SU-DHL-6 (cell line): ENCODE measurements at regions not wholly inside any gene's neighbourhood (a gene's known extent, or its start where the extent isn't known, plus 50 kb on each side); places are given as distances from the start of the nearest gene placed in this dataset.

Source experiments
- H2AFZ ChIP-seq: fragments of 200-600 bp; sonication (generic); 2 replicates; pipeline ENCODE4 v1.6.1; 2014; ENCODE audit warnings: low read depth, mild to moderate bottlenecking, moderate library complexity, mixed read lengths, antibody characterized with exemption, low read length; ENCODE audit not compliant: severe bottlenecking
- H3F3A ChIP-seq: fragments of 200-600 bp; shearing (Covaris generic); 2 replicates; pipeline ENCODE4 v1.6.0; 2016; ENCODE audit warnings: antibody characterized with exemption, mild to moderate bottlenecking; ENCODE audit not compliant: insufficient read depth
- H3K27ac ChIP-seq: fragments of 200-600 bp; sonication (generic); 2 replicates; pipeline ENCODE4 v1.5.1; 2016; ENCODE audit warnings: low read depth, mild to moderate bottlenecking, low read length, moderate library complexity, mixed read lengths
- H3K27me3 ChIP-seq: fragments of 200-600 bp; sonication (generic), shearing (Covaris generic); 2 replicates; pipeline ENCODE4 v1.6.0; 2014; ENCODE audit warnings: mild to moderate bottlenecking, low read length
- H3K36me3 ChIP-seq: fragments of 200-600 bp; sonication (generic); 2 replicates; pipeline ENCODE4 v1.6.1; 2014; ENCODE audit warnings: mild to moderate bottlenecking, low read length, mixed read lengths
- H3K4me2 ChIP-seq: fragments of 300-600, 200-600 bp; shearing (Covaris generic), sonication (generic); 2 replicates; pipeline ENCODE4 v1.6.0; 2014; ENCODE audit warnings: low read length, low read depth, mild to moderate bottlenecking; ENCODE audit not compliant: poor library complexity, severe bottlenecking
- H3K4me3 ChIP-seq: fragments of 200-600 bp; sonication (generic); 2 replicates; pipeline ENCODE4 v1.5.1; 2014; ENCODE audit warnings: antibody characterized with exemption, low read length, mild to moderate bottlenecking, mixed read lengths; ENCODE audit not compliant: insufficient read depth, poor library complexity, severe bottlenecking
- H3K79me2 ChIP-seq: fragments of 200-600 bp; sonication (generic); 2 replicates; pipeline ENCODE4 v1.6.1; 2014; ENCODE audit warnings: mild to moderate bottlenecking, low read length, moderate library complexity; ENCODE audit not compliant: insufficient read depth
- H3K9ac ChIP-seq: fragments of 200-600 bp; sonication (generic); 2 replicates; pipeline ENCODE4 v1.7.0; 2014; ENCODE audit warnings: mild to moderate bottlenecking, low read length
- H3K9me2 ChIP-seq: fragments of 200-600 bp; sonication (generic); replicated peaks from 2 replicates; pipeline ENCODE4 v1.6.1; 2014; ENCODE audit warnings: low read length; ENCODE audit not compliant: insufficient read depth
- H3K9me3 ChIP-seq: fragments of 200-600 bp; sonication (generic); 2 replicates; pipeline ENCODE4 v1.6.1; 2014; ENCODE audit warnings: low read length, mixed read lengths; ENCODE audit not compliant: insufficient read depth
- H4K20me1 ChIP-seq: fragments of 200-600 bp; sonication (generic); 2 replicates; pipeline ENCODE4 v1.6.1; 2014; ENCODE audit warnings: low read depth, mild to moderate bottlenecking, antibody characterized with exemption, low read length, moderate library complexity, mixed read lengths
- EZH2phosphoT487 ChIP-seq: fragments of 200-600 bp; sonication (generic), shearing (Covaris generic); conservative IDR thresholded peaks from 2 replicates; pipeline ENCODE4 v1.6.1; 2018; ENCODE audit warnings: mild to moderate bottlenecking, antibody characterized with exemption, low read length, moderate library complexity, mixed read lengths
- TF ChIP-seq, protein P1 (sequence below): fragments of 200-600 bp; sonication (generic); IDR thresholded peaks from one replicate; pipeline ENCODE4 v1.5.1; 2017; ENCODE audit warnings: antibody characterized with exemption, mild to moderate bottlenecking, low read length, moderate library complexity; ENCODE audit not compliant: insufficient read depth, poor library complexity, severe bottlenecking

DNA sequence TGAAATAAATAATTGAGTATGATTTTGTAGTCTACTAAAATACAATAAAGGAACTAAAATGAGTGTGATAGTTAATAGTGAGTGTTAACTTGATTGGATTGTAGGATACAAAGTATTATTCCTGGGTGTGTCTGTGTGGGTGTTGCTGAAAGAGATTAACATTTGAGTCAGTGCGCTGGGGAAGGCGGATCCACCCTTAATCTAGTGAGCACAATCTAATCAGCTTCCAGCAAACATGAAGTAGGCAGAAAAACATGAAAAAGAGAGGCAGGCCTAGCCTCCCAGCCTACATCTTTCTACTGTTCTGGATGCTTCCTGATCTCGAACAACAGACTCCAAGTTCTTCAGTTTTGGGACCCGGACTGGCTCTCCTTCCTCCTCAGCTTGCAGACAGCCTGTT is 1716.6 kb downstream of the MRPL39 start:
- H3K27me3 ChIP-seq: no peaks in the 10 kb centered on the region
- H2AFZ ChIP-seq: no peak overlapping the region
- H3K27ac ChIP-seq: no peak overlapping the region
- no peak for TF ChIP-seq EZH2phosphoT487
- TF ChIP-seq, protein P1, sequence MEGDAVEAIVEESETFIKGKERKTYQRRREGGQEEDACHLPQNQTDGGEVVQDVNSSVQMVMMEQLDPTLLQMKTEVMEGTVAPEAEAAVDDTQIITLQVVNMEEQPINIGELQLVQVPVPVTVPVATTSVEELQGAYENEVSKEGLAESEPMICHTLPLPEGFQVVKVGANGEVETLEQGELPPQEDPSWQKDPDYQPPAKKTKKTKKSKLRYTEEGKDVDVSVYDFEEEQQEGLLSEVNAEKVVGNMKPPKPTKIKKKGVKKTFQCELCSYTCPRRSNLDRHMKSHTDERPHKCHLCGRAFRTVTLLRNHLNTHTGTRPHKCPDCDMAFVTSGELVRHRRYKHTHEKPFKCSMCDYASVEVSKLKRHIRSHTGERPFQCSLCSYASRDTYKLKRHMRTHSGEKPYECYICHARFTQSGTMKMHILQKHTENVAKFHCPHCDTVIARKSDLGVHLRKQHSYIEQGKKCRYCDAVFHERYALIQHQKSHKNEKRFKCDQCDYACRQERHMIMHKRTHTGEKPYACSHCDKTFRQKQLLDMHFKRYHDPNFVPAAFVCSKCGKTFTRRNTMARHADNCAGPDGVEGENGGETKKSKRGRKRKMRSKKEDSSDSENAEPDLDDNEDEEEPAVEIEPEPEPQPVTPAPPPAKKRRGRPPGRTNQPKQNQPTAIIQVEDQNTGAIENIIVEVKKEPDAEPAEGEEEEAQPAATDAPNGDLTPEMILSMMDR: no peak
- H3K9me2 ChIP-seq: no peaks in the 10 kb centered on the region
- no peak overlapping the region for H3K9ac ChIP-seq
- no peak overlapping the region for H3K4me2 ChIP-seq
- H3K36me3 ChIP-seq: no peaks in the 10 kb centered on the region
- H3K79me2 ChIP-seq: no peaks in the 10 kb centered on the region
- H4K20me1 ChIP-seq: no peaks in the 10 kb centered on the region
- no peak overlapping the region for H3K4me3 ChIP-seq
- no peaks in the 10 kb centered on the region for H3F3A ChIP-seq
- no peaks in the 10 kb centered on the region for H3K9me3 ChIP-seq

DNA sequence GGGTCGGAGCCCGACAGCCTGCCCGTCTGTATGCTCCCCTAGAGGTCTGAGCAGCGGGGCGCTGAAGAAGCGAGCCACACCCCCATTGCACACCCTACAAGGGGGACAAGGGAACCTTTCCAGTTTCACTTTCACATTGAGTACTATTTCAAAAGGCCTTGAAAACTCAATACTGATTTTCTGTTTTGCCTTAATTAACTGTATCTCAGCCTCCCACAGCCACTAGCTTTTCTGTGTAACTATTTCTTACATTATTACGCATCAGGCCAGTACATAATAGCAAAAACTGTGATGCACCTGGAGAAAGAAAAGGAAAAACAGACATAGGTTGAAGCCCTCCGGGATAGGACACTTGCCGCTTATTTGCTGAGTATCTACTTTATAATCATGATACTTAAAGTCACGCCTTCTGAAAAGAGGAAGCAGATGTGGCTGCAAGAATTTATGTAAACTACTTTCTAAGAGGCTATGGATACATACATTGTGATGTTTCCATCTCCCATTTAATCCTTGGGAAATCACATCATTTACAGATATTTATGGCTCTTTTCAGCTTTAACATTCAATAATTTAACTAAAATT is 1719.5 kb downstream of the MRPL39 start:
- Histone ChIP-seq H3K27ac (no peak overlapping the region), H3F3A (no peaks in the 10 kb centered on the region), H3K9me2 (no peaks in the 10 kb centered on the region), H3K9ac (peak overlapping the region; percentile 9; the same call in 1 of the 2 replicates), H3K27me3 (no peaks in the 10 kb centered on the region), H2AFZ (peak overlapping the region; percentile 83), H3K36me3 (no peaks in the 10 kb centered on the region), H3K79me2 (no peaks in the 10 kb centered on the region), H3K4me3 (peak overlapping the region; percentile 33), H3K4me2 (peak overlapping the region; percentile 62), H3K9me3 (no peaks in the 10 kb centered on the region), H4K20me1 (no peaks in the 10 kb centered on the region)
- TF ChIP-seq EZH2phosphoT487: no peak
- TF ChIP-seq, protein P1: no peak

DNA sequence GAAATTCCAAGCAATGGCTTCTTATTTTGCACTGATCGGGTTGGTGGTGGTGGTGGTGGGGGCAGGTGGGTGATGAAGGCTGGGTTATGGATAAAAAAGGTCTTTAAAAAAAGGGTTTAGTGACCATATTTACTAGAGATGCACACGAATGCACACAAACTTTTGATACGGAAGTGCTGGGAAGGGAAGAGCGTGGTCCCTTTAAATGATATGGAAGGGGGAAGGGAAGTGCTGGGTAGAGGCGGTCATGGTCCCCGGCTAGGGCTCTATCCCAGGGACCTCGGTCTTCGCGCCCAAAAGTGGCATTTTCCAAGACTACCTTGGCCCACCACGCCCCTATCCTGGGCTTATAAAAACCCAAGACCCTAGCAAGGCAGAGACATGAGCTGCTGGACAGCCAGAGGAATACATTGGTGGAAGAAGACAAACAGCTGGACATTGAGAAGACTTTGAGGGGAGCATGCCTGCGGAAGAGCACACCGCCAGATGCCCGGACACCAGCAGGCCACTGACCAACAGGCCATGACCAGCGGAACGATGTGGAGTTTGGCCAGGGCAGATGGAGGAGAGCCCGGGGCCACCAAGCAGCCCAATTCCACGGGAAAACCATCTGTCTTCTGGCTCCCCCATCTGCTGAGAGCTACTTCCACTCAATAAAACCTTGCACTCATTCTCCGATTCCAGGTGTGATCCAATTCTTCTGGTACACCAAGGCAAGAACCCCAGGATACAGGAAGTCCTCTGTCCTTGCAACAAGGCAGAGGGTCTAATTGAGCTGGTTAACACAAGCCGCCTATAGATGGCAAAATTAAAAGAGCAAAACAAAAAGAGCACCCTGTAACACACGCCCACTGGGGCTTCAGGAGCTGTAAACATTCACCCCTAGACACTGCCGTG is 1720.2 kb downstream of the MRPL39 start:
- Histone ChIP-seq H3K9ac (peak overlapping the region; percentile 9; the same call in 1 of the 2 replicates), H3K79me2 (no peaks in the 10 kb centered on the region), H3K27ac (no peak overlapping the region), H3K4me3 (no peak overlapping the region), H2AFZ (peak overlapping the region; percentile 83), H3K9me2 (no peaks in the 10 kb centered on the region), H4K20me1 (no peaks in the 10 kb centered on the region), H3F3A (no peaks in the 10 kb centered on the region), H3K27me3 (no peaks in the 10 kb centered on the region), H3K9me3 (no peaks in the 10 kb centered on the region), H3K36me3 (no peaks in the 10 kb centered on the region), H3K4me2 (peak overlapping the region; percentile 62)
- no peak for TF ChIP-seq EZH2phosphoT487
- TF ChIP-seq, protein P1: no peak
